ENCODE measurements at regions not wholly inside any gene's neighbourhood (a gene's known extent, or its start where the extent isn't known, plus 50 kb on each side); places are given as distances from the start of the nearest gene placed in this dataset.

GRCh38 chr3:34260271-34261000 is 462.0 kb downstream of the PDCD6IP start:
- Histone ChIP-seq H4K20me1 (ENCODE audit: control insufficient read depth, insufficient read depth) (no peaks in the 10 kb centered on the region), H2AFZ (ENCODE audit: control insufficient read depth, low read depth, low read length) (no peak overlapping the region), H3K4me1 (ENCODE audit: control insufficient read depth, insufficient read depth, low read length) (no peaks in the 10 kb centered on the region), H3K36me3 (ENCODE audit: control insufficient read depth in 2 of 2, insufficient read depth in 2 of 2, low read length in 1 of 2) (no peaks in the 10 kb centered on the region), H3K27me3 (replicated peaks in 1 of 2; ENCODE audit: control insufficient read depth in 2 of 2, insufficient read depth in 2 of 2, low read length in 1 of 2) (no peaks in the 10 kb centered on the region), H3K9ac (ENCODE audit: control insufficient read depth, insufficient read depth, low read length) (no peak overlapping the region), H3K4me2 (ENCODE audit: control insufficient read depth, insufficient read depth) (no peak overlapping the region), H3K27ac (ENCODE audit: control insufficient read depth, insufficient read depth) (no peak overlapping the region), H3K4me3 (no peak overlapping the region), H3K9me3 (replicated peaks; ENCODE audit: control insufficient read depth, insufficient read depth, low read length) (no peaks in the 10 kb centered on the region), H3K79me2 (ENCODE audit: control insufficient read depth, insufficient read depth, low read length) (no peaks in the 10 kb centered on the region)
- WGBS (ENCODE audit: insufficient coverage, insufficient replicate concordance, low lambda C conversion rate, missing lambda C conversion rate), result 76% methylated on average over 2 of the region's 2 CpGs
- POLR2A ChIA-PET, result interaction anchor here (1.1 kb wide), 1 partner anchor 8 kb away, joined by 4 read pairs; no protein-coding TSS in a partner anchor
- RAD21 ChIA-PET (ENCODE audit: unreplicated experiment), result interaction anchor here (0.6 to 2.8 kb wide), 24 partner anchors 9 to 641 kb away, joined by 3 to 65 read pairs (median 4); no protein-coding TSS in a partner anchor
- 0 out of 2 replicates have a peak, but pooled peaks have one; percentile 6 for TF ChIP-seq RUNX3 (IDR thresholded peaks at IDR 0.05; ENCODE audit: low read length)
- TF ChIP-seq CTCF (IDR thresholded peaks at IDR 0.05 in 2 of 3, conservative IDR thresholded peaks at IDR 0.05 in 1 of 3; ENCODE audit: control insufficient read depth in 2 of 3, extremely low read depth in 1 of 3, insufficient read depth in 1 of 3, low read depth in 3 of 3, low read length in 3 of 3), result peak; percentile 67 to 71 (median 68)
- TF ChIP-seq RAD21 (IDR thresholded peaks at IDR 0.05; ENCODE audit: insufficient read depth, low read depth, low read length), result peak; percentile 74
- TF ChIP-seq IKZF1 (conservative IDR thresholded peaks at IDR 0.05), result 0 out of 2 replicates have a peak, but pooled peaks have one; percentile 13
- no peak for TF ChIP-seq CREB1 (IDR thresholded peaks at IDR 0.05; ENCODE audit: low read depth)
- peak; percentile 66; the same call in 1 of the 2 replicates for TF ChIP-seq SMC3 (IDR thresholded peaks at IDR 0.05; ENCODE audit: borderline replicate concordance, low read length)
- no peak for TF ChIP-seq JUND (IDR thresholded peaks at IDR 0.05; ENCODE audit: low read depth, low read length)
- intact Hi-C loops (cut with micrococcal nuclease; ENCODE audit: unreplicated experiment), result loop anchor here (1.0 kb wide), 1 partner anchor 424 kb away; no protein-coding TSS in a partner anchor
- DNase-seq (ENCODE audit: low read depth, low spot score) (no peak), FAIRE-seq (no peak), ATAC-seq (peak; percentile 76)
- CTCF ChIA-PET, result interaction anchor here (0.7 to 6.3 kb wide), 38 partner anchors 11 to 1686 kb away, joined by 3 to 106 read pairs (median 4); no protein-coding TSS in a partner anchor
- BruUV-seq (replicated peaks), result no TSS peak
- in situ Hi-C loops (cut with MboI), result no loop called here
- SMC1A ChIA-PET (ENCODE audit: uncharacterized antibody, unreplicated experiment), result interaction anchor here (0.6 to 3.2 kb wide), 34 partner anchors 8 to 1663 kb away, joined by 3 to 65 read pairs (median 4); no protein-coding TSS in a partner anchor
